ENCODE measurements at regions not wholly inside any gene's neighbourhood (a gene's known extent, or its start where the extent isn't known, plus 50 kb on each side); places are given as distances from the start of the nearest gene placed in this dataset.

- TF ChIP-seq, protein P1, sequence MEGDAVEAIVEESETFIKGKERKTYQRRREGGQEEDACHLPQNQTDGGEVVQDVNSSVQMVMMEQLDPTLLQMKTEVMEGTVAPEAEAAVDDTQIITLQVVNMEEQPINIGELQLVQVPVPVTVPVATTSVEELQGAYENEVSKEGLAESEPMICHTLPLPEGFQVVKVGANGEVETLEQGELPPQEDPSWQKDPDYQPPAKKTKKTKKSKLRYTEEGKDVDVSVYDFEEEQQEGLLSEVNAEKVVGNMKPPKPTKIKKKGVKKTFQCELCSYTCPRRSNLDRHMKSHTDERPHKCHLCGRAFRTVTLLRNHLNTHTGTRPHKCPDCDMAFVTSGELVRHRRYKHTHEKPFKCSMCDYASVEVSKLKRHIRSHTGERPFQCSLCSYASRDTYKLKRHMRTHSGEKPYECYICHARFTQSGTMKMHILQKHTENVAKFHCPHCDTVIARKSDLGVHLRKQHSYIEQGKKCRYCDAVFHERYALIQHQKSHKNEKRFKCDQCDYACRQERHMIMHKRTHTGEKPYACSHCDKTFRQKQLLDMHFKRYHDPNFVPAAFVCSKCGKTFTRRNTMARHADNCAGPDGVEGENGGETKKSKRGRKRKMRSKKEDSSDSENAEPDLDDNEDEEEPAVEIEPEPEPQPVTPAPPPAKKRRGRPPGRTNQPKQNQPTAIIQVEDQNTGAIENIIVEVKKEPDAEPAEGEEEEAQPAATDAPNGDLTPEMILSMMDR (IDR thresholded peaks at IDR 0.05; ENCODE audit: low read length), result no peak
- no peak for TF ChIP-seq EZH2 (optimal IDR thresholded peaks at IDR 0.05; ENCODE audit: low read depth, low read length)
Observed at GRCh38 chr13:76091076-76091475, 454.9 kb downstream of the LMO7 start.

Measured in MM.1S (cell line).